ENCODE measurements at regions not wholly inside any gene's neighbourhood (a gene's known extent, or its start where the extent isn't known, plus 50 kb on each side); places are given as distances from the start of the nearest gene placed in this dataset.
A peak's percentile ranks its signal among the peaks of the same experiment; 100 is the strongest.
"Not testable (repeated sequence)": the region's sequence is repeated elsewhere in the genome, so short reads cannot be mapped to it uniquely, and the experiment has no call there.

DNA sequence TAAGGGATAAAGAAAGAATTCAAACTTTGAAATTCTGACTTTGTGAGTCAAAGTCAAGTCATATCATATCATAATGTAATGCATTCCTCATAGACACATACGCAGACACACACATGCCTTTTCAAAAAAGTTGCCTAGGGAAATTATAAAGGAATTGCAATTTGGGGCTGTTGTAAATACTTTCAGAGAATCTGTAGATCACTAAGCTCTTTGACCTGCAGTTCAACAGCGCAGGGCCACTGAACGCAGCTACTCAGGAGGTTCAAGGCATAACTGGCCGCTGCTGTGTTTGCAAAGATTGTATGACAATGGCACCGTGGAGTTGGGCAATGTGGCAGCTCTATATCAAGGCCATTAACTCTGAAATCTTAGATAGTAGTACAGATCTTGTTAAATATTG lies 188.4 kb upstream of the THRB start:
- DNase-seq (ENCODE audit: low read depth in 3 of 3, low spot score in 2 of 3): no peak

DNA sequence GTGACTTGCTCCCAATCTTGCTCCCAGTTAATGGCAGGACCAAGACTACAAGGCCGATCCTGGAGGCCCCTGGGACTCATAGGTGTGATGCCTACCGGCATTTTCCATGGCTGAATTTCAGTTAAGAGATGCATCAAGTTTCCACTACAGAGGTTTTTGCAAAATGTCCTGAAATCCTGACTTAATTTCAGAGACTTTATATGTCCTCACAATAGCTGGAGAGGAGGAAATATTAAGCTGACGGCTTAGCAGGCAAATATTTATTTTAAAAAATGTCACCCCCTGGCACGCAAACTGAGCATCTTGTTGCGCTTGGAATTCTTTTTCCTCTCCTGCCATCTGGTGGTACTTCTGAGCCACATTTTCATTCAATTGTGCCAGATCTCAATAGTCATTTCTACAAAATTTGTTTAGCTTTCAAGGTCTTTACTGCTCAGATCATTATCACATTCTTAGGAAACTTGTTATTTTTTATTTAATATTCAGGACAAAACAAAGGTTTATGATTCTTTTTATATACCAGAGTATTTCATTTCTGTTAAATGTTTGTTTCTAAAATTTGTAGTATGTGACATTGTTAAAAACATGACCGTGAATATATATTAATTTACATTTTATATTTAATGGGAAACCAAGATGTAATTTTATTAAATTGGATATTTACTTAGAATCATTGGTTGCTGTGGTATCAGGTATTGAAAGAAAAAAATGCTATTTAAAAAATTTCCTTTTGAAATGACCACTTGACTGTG lies 189.2 kb upstream of the THRB start:
- DNase-seq (ENCODE audit: low read depth in 3 of 3, low spot score in 2 of 3): peak in 2 of 3 donors; percentile 10 to 35

DNA sequence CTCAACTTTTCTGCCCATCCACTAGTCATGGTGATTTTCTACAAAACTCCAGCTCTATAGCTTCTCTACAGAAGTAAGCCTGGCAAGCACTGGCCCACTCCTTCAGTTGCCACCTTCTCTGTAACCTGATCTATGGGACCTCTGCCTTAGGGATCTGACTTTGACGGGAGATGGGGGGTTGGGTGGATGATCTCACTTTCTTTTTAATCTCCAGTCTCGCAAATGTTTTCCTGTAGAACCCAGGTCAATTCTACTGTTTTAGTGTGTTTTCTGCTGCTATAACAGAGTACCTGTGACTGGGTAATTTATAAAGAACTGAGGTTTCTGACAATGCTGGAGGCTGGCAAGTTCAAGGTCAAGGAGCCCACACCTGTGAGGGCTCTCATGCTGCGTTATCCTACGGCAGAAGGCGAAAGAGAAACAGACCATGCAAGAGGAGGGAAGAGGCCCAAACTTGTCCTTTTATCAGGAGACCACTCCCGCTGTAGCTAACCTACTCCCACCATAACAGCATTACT lies 189.9 kb upstream of the THRB start:
- no peak for DNase-seq (ENCODE audit: low read depth in 3 of 3, low spot score in 2 of 3)

DNA sequence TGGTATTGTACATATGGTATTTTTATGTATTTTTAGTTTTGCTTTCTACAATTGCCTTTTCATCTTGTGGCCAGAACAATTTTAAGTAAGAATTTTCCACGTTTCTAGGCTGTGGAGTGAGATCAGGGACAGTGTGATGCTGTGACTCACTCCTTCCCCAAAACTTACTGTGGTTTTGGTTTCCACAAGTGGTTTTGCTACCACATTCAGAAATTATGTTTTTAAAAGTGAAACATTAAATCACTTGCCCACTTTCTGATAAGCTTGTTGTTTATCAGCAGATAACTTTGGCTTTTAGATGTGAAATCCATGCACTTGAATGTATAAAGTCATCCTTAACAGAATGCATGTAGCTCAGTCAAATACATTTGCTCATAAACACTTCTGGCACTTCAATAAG lies 192.2 kb upstream of the THRB start:
- no peak for DNase-seq (ENCODE audit: low read depth in 3 of 3, low spot score in 2 of 3)

DNA sequence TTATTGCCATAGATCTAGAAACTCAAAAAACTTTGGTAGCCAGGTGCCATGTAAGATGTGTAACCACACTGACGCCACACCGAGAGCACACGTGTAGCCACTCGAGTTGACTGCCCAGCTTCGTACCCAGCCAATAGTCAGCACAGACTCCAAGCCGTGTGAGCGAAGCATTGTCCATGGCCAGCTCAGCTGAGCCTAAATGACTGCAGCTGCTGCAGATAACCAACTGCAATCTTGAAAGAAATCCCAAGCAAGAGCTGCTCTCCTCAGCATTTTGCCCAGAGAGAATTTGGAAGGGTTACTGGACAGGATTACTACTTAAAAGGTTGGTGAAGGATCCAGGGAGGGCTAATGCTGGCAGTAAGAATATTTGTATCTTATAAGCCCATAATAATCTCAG lies 193.0 kb upstream of the THRB start:
- DNase-seq (ENCODE audit: low read depth in 3 of 3, low spot score in 2 of 3): no peak

DNA sequence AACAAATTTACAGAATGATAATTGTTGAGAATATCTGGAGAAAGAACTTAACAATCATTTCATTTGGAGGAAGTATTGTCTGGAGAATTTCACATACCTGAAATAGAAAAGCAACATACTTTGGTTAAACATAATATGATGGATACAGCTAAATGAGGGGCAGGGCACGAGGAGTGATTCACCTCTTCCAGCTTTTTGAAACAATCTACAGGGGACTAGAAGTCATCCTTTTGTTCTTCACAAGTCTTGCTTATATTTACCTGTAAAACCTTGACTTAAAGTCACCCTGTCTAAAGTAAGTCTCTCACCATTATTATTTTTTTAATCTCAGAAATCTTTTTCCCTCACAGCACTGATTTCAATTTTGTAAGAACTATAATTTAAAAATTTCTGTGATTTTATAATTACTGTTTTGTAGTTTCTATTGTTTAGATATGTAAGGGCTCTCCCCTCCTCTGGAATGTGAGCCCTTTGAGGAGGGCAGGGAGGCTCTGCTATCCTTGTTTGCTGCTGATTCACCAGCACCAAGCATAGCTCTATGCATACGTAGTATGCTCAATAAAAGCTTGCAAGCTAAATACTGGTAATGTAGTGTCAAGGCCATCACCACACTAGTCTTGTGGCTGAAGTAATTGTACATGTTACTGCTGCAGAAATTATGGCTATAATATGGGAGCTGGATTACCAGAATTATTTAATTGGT lies 193.9 kb upstream of the THRB start:
- no peak for DNase-seq (ENCODE audit: low read depth in 3 of 3, low spot score in 2 of 3)

DNA sequence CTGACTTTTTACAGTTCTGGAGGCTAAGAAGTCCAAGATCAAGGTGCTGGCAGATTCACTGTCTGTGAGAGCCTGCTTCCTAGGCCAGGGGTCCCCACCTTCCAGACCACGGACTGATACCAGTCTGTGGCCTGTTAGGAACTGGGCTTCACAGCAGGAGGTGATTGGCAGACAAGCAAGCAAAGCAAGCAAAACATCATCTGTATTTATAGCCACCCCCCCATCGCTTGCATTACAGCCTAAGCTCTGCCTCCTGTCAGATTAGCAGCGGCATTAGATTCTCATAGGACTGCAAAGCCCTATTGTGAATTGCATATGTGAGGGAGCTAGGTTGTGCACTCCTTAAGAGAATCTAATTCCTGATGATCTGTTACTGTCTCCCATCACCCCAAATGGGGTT lies 194.7 kb upstream of the THRB start:
- no peak for DNase-seq (ENCODE audit: low read depth in 3 of 3, low spot score in 2 of 3)

DNA sequence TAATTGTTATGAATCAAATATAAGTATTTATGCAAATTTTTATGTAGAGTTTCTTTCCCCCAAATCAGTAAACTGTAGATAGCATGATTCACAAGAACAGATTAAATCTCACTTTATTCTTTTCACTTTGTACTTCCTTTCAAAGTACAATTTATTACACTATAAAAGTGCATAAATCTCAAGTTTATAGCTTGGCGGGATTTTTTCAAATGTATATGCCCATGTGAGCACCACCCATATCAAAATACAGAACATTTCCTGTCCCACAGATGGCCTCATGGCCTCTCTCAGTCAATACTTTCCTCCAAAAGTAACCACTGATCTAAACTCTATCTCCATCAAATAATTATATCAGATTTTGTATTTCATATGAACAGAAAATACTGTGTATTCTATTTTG lies 196.1 kb upstream of the THRB start:
- DNase-seq (ENCODE audit: low read depth in 3 of 3, low spot score in 2 of 3): no peak

DNA sequence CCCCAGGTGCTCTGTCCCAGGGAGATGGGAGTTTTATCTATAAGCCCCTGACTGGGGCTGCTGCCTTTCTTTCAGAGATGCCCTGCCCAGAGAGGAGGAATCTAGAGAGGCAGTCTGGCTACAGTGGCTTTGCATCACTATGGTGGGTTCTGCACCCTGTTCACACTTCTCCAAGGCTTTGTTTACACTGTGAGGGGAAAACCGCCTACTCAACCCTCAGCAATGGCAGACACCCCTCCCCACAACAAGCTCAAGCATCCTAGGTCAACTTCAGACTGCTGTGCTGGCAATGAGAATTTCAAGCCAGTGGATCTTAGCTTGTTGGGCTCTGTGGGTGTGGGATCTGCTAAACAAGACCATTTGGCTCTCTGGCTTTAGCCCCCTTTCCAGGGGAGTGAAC lies 204.4 kb upstream of the THRB start:
- not testable (repeated sequence) for DNase-seq (ENCODE audit: low read depth in 3 of 3, low spot score in 2 of 3)

DNA sequence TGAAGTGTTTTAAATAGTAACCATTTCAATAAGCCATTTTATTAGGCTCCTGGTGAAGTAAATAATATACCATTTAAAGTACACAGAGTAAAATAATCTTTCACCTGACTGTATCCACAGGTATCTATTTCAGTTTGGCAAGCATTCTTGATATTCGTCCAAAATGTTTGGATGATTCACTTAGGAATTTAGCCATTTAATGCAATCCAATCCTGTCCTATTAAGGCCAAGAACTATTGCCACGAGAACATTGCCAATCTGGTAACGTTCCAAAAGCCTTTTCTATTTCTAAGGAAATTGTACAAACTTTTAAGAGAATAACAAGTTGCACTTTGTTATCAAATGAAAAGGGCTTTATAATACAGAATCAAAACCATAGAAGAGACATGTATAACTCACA lies 209.8 kb upstream of the THRB start:
- no peak for DNase-seq (ENCODE audit: low read depth in 3 of 3, low spot score in 2 of 3)

DNA sequence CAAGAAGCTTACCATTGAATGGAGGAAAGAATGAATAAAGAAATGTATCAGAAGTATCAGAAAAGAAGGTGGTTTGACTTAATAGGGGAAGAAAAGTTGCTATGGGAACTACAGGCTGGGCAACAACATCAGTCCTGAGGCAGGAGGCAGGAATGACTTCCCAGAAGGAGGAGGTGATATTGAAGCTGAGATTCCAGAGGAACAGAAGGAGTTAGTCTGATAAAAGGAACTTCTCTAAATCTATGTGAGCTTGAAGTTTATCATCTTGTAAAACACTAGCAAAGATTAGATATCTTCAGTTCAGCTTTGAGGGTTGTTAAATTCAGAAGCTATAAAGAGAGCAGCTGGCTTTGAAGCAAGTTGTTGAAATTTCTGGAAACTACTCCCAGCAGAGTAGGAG lies 213.3 kb upstream of the THRB start:
- no peak for DNase-seq (ENCODE audit: low read depth in 3 of 3, low spot score in 2 of 3)

DNA sequence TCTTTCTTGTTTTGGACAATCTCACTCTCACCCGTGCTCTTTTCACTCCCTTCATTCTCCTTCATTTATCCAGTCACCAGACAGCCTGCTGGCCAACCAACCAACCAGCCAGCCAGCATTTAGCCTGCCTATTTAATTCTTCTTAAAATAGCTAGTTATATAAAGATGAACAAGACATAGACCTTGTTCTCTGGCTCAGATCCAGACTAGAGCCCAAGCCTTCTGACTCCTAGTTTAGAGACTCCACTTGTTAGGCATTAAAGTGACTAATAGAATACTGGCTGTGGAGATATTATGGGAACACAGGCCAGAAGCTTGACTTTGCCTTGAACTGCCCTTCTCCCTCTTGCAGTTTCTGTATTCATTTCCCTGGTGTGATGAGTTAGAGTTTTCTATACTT lies 215.3 kb upstream of the THRB start:
- no peak for DNase-seq (ENCODE audit: low read depth in 3 of 3, low spot score in 2 of 3)

DNA sequence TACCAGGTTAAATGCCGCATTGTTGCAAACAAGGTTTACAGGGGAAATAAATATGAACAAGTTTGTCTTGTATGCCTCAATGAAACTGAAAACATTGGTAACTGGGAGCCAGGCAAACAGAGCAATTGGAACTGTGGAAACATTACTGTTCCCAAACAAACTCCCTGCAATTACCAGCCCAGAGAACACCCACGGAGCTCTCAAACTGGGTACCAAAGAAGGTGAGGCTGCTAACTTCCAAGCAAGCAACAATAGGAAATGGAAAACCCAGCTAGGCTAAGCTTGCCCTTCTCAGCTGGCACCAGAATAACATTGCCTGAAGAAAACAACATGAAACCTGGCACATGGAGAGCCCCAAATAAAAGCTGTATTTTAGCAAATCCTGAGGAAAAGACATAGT lies 218.9 kb upstream of the THRB start:
- no peak for DNase-seq (ENCODE audit: low read depth in 3 of 3, low spot score in 2 of 3)

DNA sequence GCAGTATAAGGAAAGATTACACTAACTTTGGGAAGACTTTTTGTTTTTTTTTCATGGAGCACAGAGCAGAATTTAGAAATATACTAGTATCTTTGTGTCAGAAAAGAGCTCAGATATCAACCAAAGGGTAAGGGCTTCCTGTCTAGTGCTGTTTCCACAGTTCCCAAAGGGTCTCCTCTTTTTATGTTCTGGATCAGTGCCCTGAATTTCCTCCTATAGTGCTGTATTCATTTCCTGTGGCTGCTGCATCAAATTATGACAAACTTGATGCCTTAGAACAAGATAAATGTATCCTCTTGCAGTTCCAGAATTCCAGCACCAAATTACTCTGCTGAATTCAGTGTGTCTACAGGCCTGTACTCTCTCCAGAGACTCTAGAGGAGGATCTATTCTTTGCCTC lies 219.8 kb upstream of the THRB start:
- DNase-seq (ENCODE audit: low read depth in 3 of 3, low spot score in 2 of 3): no peak

DNA sequence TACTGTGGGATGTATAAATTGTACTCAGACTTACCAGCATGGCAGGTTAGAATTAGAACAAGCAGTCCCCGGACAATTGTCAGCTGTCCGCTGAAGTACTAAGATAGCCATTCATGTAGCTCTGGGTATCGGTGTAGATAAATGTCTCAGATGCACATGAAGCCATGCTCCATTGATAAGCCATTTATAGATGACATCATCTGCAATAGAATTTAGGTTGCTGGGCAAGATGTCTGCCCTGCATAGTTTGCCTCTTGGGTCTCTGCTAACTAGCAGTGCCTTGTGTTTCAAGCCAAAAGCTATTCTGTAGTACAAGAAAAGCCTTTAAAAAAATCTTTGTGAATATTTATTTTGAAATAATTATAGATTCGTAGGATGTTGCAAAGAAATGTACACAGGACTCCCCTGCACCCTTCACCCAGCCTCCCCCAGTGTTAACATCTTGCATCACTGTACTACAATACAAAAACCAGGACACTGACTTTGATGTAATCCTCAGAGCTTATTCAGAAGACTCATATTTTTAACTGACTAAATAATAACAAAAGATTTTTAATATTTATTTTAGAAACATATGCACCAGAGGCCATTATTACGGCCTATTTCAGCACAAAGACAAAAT lies 220.6 kb upstream of the THRB start:
- no peak for DNase-seq (ENCODE audit: low read depth in 3 of 3, low spot score in 2 of 3)

DNA sequence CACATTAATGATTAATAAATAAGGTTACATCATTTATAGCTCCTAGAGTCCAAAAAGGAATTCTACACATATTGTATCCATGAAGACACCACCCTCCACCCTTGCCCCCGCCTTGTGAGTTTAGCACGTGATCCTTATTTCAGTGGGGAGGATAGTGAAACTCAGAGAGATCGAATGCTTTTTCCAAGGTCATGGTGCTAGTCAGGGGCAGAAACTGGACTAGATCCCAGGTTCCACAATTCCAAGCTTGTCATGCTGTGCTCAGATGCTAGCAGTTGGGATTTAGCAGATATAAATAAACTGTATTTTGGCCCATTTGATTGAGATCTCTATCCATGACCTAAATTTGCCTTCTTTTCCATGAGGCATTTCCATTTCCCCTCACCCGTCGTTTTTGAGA lies 227.4 kb upstream of the THRB start:
- no peak for DNase-seq (ENCODE audit: low read depth in 3 of 3, low spot score in 2 of 3)

DNA sequence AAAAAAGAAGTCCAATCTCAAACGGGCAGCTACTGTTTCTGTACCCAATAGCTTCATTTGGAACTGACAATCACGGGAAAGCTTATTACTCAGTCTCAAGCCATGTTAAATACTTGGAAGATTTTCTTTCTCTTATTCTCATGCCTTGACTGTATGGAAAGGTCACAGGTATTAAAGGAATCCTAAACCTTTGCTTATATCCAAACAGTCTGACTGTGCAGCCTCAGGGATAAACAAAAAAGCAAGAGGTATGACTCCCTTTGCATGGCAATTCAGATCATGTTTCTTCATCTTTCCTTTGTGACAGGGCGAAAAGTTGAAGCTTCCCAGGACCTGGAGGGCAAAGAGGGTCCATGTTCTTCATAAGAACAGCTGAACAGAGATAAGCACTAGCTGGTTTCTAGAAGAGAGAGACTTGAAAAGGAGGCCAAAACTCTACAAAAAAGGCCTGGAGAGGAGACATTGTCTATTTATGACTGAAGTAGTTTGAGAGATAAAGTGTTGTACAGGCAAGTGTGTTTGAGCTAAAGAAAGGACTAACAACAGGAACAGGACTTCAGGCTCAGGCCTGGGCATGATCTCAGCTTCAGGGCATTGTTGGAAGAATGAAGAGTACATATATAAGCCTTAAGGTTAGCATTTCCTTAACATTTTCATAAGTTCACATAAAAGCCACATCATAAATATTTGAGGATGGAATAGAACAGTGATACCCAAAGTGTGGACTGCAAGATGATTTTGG lies 231.0 kb upstream of the THRB start:
- no peak for DNase-seq (ENCODE audit: low read depth in 3 of 3, low spot score in 2 of 3)

DNA sequence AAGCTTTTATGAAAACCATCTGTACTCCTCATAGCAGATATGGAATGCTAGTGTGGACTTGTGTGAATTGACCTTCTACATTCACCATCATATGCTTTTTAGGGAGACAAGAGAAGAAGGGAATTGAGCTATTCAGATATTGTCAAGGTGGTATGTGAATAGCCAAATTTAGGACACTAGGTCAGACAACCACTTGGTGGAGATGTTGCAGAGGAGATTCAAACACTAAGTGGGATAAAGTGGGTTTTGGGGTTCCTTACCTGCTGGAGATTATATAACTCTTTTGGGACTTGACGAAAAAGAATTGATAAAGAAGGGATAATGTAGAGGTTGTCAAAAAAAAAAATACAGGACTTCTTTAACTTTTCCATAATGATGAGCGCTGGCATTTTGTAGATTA lies 231.8 kb upstream of the THRB start:
- DNase-seq (ENCODE audit: low read depth in 3 of 3, low spot score in 2 of 3): no peak

DNA sequence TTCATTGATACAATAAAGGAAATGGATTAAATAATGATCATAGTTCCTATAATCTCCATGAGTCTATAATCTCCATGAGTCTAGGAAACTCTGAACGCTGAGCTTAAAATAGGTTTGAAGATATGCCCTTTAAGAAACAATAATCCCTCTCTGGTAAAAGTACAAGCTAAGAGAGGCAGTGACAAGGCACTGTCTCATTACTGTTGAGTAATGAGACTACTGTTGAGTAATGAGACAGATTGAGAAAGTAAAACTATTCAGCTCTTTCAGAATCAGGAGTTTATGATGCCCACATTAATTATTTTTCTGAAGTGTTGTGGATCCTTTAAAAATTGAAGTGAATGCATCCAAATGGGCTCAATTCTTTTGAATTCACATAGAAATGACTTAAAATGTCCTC lies 235.5 kb upstream of the THRB start:
- no peak for DNase-seq (ENCODE audit: low read depth in 3 of 3, low spot score in 2 of 3)

DNA sequence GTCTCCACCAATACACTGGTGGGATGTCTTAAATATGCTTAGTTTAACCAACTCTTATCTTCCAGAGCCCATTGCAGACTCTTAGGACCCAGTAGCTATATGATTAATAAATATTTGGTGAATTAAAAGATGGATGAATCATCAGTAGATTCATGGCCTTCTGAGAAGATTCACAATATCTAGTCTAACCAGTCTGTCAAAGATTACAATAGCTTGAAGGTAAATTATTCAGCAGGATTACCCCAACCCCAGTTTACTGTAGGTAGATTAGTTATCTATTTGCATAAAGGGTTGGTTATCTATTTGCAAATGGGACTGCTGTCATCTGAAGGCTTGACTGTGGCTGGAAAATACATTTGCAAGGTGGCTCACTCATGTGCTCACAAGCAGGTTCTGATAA lies 239.4 kb upstream of the THRB start:
- no peak for DNase-seq (ENCODE audit: low read depth in 3 of 3, low spot score in 2 of 3)

DNA sequence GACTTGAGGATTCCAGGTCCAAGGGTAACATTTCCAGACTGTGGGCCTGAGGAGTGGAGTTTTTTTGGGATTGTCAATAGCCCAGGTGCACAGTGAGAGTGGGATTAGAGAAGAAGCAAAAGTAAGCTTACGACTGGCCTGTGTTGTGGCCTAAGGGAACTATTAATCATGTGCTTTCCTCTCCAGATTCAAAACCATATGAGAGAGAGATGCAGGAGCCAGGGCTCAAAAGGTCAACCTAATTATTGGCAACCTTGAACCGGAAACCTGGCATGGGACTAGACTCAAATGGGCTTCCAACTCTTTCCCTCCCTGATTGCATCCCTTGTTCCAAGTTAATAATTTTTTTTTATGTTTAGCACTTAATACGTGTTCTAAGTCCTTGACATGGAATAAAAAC lies 242.1 kb upstream of the THRB start:
- no peak for DNase-seq (ENCODE audit: low read depth in 3 of 3, low spot score in 2 of 3)
